Activated CD8-positive, alpha-beta T cell treated with anti-CD3 and anti-CD28 coated beads for 36 hours (primary cell): ENCODE measurements at regions not wholly inside any gene's neighbourhood (a gene's known extent, or its start where the extent isn't known, plus 50 kb on each side); places are given as distances from the start of the nearest gene placed in this dataset.

ENCODE experiments used
- ATAC-seq: fragments of 200-7000 bp; cut with Tn5 transposase; one replicate; pipeline ENCODE4 v1.10.0; 2021; ENCODE audit warnings: mild to moderate bottlenecking, moderate library complexity
- CTCF ChIA-PET: fragments of 350-600 bp; sonication (Branson Sonifier 250); formaldehyde crosslinking; loops from one replicate; lab custom pipeline; 2021; ENCODE audit warnings: antibody characterized with exemption; lab: Charles Lee
- POLR2A ChIA-PET: fragments of 350-600 bp; sonication (Branson Sonifier 250); formaldehyde crosslinking; loops from one replicate; lab custom pipeline; 2021; ENCODE audit warnings: antibody characterized with exemption; lab: Charles Lee
- DNase-seq: peaks from one replicate; pipeline ENCODE4 v3.0.0-alpha.2; 2020
- H3K27ac Mint-ChIP-seq: one replicate; pipeline ENCODE4 v1.8.0; 2021; ENCODE audit warnings: mild to moderate bottlenecking, mixed read lengths
- H3K27me3 Mint-ChIP-seq: one replicate; pipeline ENCODE4 v1.8.0; 2021; ENCODE audit warnings: mixed read lengths
- H3K36me3 Mint-ChIP-seq: one replicate; pipeline ENCODE4 v1.8.0; 2021; ENCODE audit warnings: low read depth, mixed read lengths
- H3K4me1 Mint-ChIP-seq: one replicate; pipeline ENCODE4 v1.8.0; 2021; ENCODE audit warnings: low read depth, mixed read lengths
- H3K4me3 Mint-ChIP-seq: one replicate; pipeline ENCODE4 v1.8.0; 2021; ENCODE audit warnings: mild to moderate bottlenecking, moderate library complexity, mixed read lengths
- H3K9me3 Mint-ChIP-seq: one replicate; pipeline ENCODE4 v1.8.0; 2021; ENCODE audit warnings: mixed read lengths
- intact Hi-C: fragments of 100-400 bp; cut with micrococcal nuclease; formaldehyde crosslinking; loops from one replicate; pipeline ENCODE4 v1.10.0; 2022
- TF ChIP-seq, protein P1 (sequence below): fragments of 200-600 bp; IDR thresholded peaks from one replicate; pipeline ENCODE4 v1.8.0; 2022; ENCODE audit warnings: antibody characterized with exemption, mild to moderate bottlenecking

DNA sequence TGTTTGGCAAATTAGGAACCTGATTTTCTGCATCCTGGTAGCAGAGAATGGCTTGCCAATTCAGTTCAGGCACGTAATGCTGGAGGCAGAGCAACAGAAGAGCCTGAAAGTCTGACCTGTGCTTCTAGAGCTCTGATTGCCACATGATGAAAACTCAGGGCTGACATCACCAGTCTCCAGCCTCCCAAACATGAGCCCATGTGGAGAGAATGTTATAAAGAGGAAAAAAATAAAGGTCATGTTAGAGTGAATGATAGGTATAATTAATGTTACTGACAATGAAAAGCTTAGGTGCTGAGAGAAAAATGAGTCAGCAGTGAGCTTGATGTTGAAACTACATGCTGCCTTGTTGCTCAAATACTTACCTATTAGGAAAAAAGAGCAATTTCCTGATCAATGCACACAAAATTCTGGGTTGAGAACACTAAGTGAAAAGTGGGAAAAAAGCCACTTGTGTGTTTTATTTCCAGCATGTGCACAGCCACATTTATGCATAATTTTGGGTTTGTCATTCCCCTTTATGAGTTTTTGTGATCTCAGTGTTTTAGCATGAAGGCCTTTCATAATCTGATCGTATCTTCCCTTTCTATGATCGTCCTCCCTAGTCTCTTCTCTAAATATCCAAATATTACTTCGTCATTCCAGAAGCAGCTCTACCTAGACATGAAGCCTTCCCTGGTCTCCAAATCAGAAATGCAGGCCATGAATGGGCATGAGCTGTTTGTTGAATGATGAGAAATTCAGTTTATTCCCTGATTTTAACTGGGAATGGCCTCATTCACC lies 113.3 kb upstream of the CPEB2 start:
- Mint-ChIP-seq H3K4me1 (no peaks in the 10 kb centered on the region), H3K27ac (no peak overlapping the region), H3K36me3 (no peaks in the 10 kb centered on the region), H3K4me3 (no peak overlapping the region), H3K27me3 (peaks cover 5% of the 10 kb centered on the region), H3K9me3 (no peaks in the 10 kb centered on the region)
- no peak for DNase-seq
- no peak for ATAC-seq
- CTCF ChIA-PET, result no interaction called here
- POLR2A ChIA-PET, result interaction anchor here (0.6 kb wide), 1 partner anchor 276 kb away, joined by 3 read pairs; no protein-coding TSS in a partner anchor
- intact Hi-C loops, result no loop called here
- TF ChIP-seq, protein P1, sequence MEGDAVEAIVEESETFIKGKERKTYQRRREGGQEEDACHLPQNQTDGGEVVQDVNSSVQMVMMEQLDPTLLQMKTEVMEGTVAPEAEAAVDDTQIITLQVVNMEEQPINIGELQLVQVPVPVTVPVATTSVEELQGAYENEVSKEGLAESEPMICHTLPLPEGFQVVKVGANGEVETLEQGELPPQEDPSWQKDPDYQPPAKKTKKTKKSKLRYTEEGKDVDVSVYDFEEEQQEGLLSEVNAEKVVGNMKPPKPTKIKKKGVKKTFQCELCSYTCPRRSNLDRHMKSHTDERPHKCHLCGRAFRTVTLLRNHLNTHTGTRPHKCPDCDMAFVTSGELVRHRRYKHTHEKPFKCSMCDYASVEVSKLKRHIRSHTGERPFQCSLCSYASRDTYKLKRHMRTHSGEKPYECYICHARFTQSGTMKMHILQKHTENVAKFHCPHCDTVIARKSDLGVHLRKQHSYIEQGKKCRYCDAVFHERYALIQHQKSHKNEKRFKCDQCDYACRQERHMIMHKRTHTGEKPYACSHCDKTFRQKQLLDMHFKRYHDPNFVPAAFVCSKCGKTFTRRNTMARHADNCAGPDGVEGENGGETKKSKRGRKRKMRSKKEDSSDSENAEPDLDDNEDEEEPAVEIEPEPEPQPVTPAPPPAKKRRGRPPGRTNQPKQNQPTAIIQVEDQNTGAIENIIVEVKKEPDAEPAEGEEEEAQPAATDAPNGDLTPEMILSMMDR, result no peak

DNA sequence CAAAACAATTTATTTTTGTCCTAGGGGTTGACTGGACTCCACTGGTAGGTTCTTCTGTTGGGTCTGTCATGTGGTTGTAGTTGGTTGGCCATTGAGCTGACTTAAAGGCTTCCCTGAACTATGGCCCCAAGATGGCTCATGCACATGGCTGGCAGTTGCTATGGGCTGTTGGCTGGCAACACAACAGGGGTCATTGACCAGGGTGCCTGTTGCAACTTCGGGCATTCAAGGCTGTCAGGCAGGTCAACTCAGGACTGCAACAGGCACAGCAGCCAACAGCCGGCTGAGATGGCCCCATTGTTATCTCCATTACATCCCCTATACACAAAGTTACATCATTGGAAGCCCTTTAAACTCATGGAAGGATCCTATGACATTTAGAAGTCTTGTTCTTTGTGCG lies 109.7 kb upstream of the CPEB2 start:
- Mint-ChIP-seq H3K27ac (no peak overlapping the region), H3K27me3 (peaks cover 2% of the 10 kb centered on the region), H3K36me3 (no peaks in the 10 kb centered on the region), H3K9me3 (no peaks in the 10 kb centered on the region), H3K4me1 (no peaks in the 10 kb centered on the region), H3K4me3 (no peak overlapping the region)
- TF ChIP-seq, protein P1, result no peak
- intact Hi-C loops, result no loop called here
- DNase-seq (no peak), ATAC-seq (no peak)
- POLR2A ChIA-PET, result no interaction called here
- CTCF ChIA-PET, result no interaction called here

DNA sequence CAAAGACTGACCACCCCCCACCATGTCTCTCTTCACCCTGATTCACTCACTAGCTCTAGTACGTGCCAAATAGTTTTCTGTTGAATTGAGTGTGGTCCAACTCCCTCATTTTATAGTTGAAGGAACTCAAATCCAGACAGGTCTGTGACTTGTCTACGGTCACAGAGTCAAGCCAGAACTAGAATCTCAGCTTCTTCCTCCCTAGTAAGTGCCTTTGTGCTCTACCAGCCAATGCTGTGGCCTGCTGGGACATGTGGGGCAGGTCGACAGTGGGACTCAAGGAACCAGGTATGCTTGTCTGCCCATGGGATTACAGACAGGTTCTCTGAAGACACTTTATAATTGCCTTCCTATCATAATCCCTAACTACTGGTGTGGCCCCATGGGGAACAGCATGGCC lies 108.6 kb upstream of the CPEB2 start:
- H3K27me3 Mint-ChIP-seq, result peaks cover 9% of the 10 kb centered on the region
- no peak for ATAC-seq
- TF ChIP-seq, protein P1, result no peak
- H3K4me3 Mint-ChIP-seq, result no peak overlapping the region
- no peaks in the 10 kb centered on the region for H3K9me3 Mint-ChIP-seq
- no peaks in the 10 kb centered on the region for H3K4me1 Mint-ChIP-seq
- H3K27ac Mint-ChIP-seq, result no peak overlapping the region
- DNase-seq, result no peak
- intact Hi-C loops, result no loop called here
- ChIA-PET CTCF (no interaction called here), POLR2A (no interaction called here)
- H3K36me3 Mint-ChIP-seq, result no peaks in the 10 kb centered on the region

DNA sequence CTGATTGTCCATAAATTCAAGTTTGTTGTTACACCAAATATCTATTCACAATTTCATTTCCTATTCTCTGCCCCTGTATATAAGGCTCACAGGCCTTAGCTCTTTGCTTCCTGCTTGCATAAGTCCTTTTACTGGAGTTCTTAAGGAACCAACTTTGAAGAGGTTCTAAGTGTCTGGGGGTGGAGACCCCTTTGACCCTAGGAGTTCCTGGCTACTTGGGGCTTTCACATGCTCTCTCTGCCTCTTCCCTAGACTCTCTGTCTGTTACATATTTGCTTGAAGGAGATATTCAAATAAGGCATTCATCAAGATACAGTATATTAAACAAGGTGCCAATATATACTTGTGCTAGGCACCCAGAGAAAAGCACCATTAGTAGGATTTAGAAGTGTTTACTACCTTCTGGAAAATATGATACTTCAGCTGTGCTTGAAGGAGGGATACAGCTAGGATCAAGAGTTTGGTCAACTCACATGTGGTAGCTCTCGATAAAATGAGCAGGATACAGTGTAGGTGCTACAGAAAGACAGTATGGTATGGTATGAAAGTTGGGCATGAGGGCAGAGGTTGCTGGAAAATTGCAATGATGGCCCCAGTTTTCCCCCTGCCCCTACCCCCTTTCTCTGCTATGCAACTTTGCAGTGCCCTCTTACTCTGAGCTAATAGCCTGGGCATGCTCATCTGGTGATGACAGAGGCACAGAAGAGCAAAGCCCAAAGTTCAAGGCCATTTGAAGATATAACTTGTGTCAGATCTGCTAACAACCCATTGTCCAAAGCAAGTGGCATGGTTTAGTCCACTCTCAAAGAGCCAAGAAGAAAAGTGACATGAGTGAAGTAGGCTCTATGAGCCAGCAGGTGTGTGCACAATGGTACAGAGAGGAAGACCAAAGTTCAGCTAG lies 107.6 kb upstream of the CPEB2 start:
- Mint-ChIP-seq H3K4me1 (no peaks in the 10 kb centered on the region), H3K9me3 (no peaks in the 10 kb centered on the region), H3K27me3 (peaks cover 11% of the 10 kb centered on the region), H3K4me3 (no peak overlapping the region), H3K36me3 (no peaks in the 10 kb centered on the region), H3K27ac (no peak overlapping the region)
- CTCF ChIA-PET, result interaction anchor here (0.6 to 1.3 kb wide), 3 partner anchors 19 to 196 kb away, joined by 3 read pairs; no protein-coding TSS in a partner anchor
- TF ChIP-seq, protein P1, result no peak
- ATAC-seq (no peak), DNase-seq (no peak)
- intact Hi-C loops, result no loop called here
- POLR2A ChIA-PET, result no interaction called here
